ENCODE measurements at regions not wholly inside any gene's neighbourhood (a gene's known extent, or its start where the extent isn't known, plus 50 kb on each side); places are given as distances from the start of the nearest gene placed in this dataset.

GRCh38 chr19:30150626-30151025 is 208.6 kb downstream of the URI1 start:
- TF ChIP-seq CTCF (IDR thresholded peaks at IDR 0.05) = no peak
- TF ChIP-seq POLR2A (IDR thresholded peaks at IDR 0.05) = no peak

Measured in upper lobe of left lung (tissue), 4 donors.